ENCODE measurements at regions not wholly inside any gene's neighbourhood (a gene's known extent, or its start where the extent isn't known, plus 50 kb on each side); places are given as distances from the start of the nearest gene placed in this dataset.

DNA sequence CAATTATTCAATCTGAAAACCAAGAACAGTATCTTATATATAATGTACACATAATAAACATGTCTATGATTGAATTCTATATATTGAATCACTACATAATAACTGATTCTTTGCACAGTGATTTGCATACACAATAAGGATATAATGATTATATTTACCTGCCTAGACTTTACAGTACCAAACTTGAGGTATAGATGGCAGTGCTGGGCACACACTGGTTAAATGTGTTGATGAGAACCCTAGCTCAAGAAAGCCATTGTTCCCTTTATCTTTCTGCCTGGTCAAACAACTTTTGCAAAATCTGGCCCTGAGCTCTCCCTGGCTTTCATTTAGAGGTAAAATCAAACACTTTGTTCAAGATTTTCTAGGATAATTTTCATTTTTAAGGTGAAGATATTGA lies 697.7 kb downstream of the TUSC7 start:
- H3K9ac ChIP-seq = no peak overlapping the region
- peaks cover 3% of the 10 kb centered on the region for H3K4me1 ChIP-seq
- H3K36me3 ChIP-seq (ENCODE audit: control insufficient read depth, insufficient read depth, low read length) = no peaks in the 10 kb centered on the region
- no peaks in the 10 kb centered on the region for H3K79me2 ChIP-seq
- no peak overlapping the region for H3K27ac ChIP-seq
- H3K27me3 ChIP-seq (ENCODE audit: control insufficient read depth, insufficient read depth, low read length) = no peaks in the 10 kb centered on the region
- H3K9me3 ChIP-seq (ENCODE audit: control insufficient read depth, low read length) = no peaks in the 10 kb centered on the region
- no peak overlapping the region for H3K4me2 ChIP-seq (ENCODE audit: low read length)
- H2AFZ ChIP-seq = no peak overlapping the region
- TF ChIP-seq, protein P1, sequence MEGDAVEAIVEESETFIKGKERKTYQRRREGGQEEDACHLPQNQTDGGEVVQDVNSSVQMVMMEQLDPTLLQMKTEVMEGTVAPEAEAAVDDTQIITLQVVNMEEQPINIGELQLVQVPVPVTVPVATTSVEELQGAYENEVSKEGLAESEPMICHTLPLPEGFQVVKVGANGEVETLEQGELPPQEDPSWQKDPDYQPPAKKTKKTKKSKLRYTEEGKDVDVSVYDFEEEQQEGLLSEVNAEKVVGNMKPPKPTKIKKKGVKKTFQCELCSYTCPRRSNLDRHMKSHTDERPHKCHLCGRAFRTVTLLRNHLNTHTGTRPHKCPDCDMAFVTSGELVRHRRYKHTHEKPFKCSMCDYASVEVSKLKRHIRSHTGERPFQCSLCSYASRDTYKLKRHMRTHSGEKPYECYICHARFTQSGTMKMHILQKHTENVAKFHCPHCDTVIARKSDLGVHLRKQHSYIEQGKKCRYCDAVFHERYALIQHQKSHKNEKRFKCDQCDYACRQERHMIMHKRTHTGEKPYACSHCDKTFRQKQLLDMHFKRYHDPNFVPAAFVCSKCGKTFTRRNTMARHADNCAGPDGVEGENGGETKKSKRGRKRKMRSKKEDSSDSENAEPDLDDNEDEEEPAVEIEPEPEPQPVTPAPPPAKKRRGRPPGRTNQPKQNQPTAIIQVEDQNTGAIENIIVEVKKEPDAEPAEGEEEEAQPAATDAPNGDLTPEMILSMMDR (IDR thresholded peaks at IDR 0.05) = peak; percentile 9
- H3K4me3 ChIP-seq (ENCODE audit: low read depth, low read length) = no peak overlapping the region

DNA sequence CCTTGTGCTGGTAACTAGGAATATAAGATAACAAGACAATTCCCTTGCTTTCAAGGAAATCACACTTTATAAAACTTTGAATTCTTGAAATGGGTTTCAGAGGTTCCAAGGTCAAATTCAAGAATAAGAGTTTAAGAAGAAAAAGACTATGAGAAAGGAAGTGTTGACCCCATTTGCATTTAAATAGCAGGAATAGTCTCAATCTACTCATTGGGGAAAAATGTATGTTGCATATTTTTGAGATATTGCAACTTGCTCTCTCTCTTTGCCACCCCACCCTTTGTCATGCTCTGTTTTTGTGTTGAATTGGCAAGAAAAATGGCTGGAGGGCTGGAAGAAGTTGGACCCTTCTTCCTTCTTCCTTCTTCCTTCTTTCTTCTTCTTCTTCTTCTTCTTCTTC lies 699.2 kb downstream of the TUSC7 start:
- Histone ChIP-seq H3K79me2 (no peaks in the 10 kb centered on the region), H3K27ac (no peak overlapping the region), H3K27me3 (ENCODE audit: control insufficient read depth, insufficient read depth, low read length) (no peaks in the 10 kb centered on the region), H3K9ac (no peak overlapping the region), H3K4me1 (peaks cover 3% of the 10 kb centered on the region), H3K9me3 (ENCODE audit: control insufficient read depth, low read length) (no peaks in the 10 kb centered on the region), H3K36me3 (ENCODE audit: control insufficient read depth, insufficient read depth, low read length) (no peaks in the 10 kb centered on the region), H2AFZ (no peak overlapping the region), H3K4me2 (ENCODE audit: low read length) (no peak overlapping the region), H3K4me3 (ENCODE audit: low read depth, low read length) (no peak overlapping the region)
- TF ChIP-seq, protein P1 (IDR thresholded peaks at IDR 0.05) = no peak

GRCh38 chr3:117409256-117409655 lies 699.7 kb downstream of the TUSC7 start:
- H3K36me3 ChIP-seq (ENCODE audit: control insufficient read depth, insufficient read depth, low read length) = no peaks in the 10 kb centered on the region
- H3K27me3 ChIP-seq (ENCODE audit: control insufficient read depth, insufficient read depth, low read length) = no peaks in the 10 kb centered on the region
- no peak overlapping the region for H2AFZ ChIP-seq
- H3K79me2 ChIP-seq = no peaks in the 10 kb centered on the region
- H3K27ac ChIP-seq = no peak overlapping the region
- H3K4me2 ChIP-seq (ENCODE audit: low read length) = no peak overlapping the region
- no peak overlapping the region for H3K4me3 ChIP-seq (ENCODE audit: low read depth, low read length)
- TF ChIP-seq, protein P1 (IDR thresholded peaks at IDR 0.05) = no peak
- H3K9me3 ChIP-seq (ENCODE audit: control insufficient read depth, low read length) = no peaks in the 10 kb centered on the region
- H3K9ac ChIP-seq = no peak overlapping the region
- peaks cover 3% of the 10 kb centered on the region for H3K4me1 ChIP-seq

DNA sequence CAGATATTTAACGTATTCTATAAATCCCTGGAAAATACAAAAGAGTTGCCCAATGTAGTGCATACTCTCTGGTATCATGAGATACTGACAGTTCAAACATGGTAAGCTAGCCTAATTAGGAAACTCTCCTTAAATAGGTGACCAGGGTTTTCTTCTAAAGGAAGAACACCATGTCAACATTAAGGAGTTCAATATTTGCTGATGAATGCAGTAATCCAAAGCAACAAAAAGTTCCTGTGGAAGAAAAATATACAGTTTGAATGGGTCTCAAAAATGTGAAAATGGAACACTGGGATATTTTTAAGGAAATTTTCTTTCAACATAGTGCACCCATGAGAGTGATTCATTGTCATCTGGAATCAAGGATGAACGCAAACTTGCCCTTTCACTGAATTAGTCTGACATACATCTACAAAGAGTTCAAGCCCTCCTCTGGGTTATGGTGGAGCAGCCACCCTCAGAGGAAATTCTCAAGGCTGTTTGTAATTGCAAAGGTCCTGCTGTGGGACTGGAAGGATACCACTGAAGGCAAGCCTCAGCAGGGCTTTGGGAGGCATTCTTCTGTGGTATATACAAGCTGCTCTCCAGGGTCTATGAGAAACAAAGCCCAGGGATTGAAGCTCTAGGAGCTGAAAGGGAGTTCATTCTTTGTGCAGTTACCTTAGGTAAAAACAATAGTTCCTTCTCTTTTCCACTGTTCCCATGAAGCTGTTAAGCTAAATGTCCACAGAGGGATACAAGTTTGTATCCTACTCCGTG lies 700.3 kb downstream of the TUSC7 start:
- Histone ChIP-seq H2AFZ (no peak overlapping the region), H3K27ac (no peak overlapping the region), H3K36me3 (ENCODE audit: control insufficient read depth, insufficient read depth, low read length) (no peaks in the 10 kb centered on the region), H3K4me2 (ENCODE audit: low read length) (no peak overlapping the region), H3K9me3 (ENCODE audit: control insufficient read depth, low read length) (no peaks in the 10 kb centered on the region), H3K79me2 (no peaks in the 10 kb centered on the region), H3K4me3 (ENCODE audit: low read depth, low read length) (no peak overlapping the region), H3K27me3 (ENCODE audit: control insufficient read depth, insufficient read depth, low read length) (no peaks in the 10 kb centered on the region), H3K9ac (no peak overlapping the region), H3K4me1 (peaks cover 3% of the 10 kb centered on the region)
- TF ChIP-seq, protein P1 (IDR thresholded peaks at IDR 0.05) = no peak

DNA sequence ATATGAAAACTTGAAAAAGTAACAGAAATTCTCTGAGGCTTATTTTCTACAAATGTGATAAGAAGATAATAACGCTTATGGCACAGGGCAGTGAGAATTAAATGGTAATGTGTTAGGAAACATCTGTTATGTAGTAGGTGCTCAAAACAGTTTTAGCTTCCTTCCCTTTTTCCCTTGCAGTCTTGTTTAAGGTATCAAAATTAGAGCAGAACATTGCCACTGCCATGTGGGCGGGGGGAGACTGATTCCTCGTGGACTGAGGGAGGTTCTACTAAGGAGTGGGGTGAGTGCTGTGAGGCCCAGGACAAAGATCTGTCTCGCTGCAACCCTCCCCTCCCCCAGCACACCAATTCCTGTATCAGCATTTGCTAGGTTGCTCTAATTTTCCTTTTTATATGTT lies 702.4 kb downstream of the TUSC7 start:
- Histone ChIP-seq H3K79me2 (no peaks in the 10 kb centered on the region), H3K9me3 (ENCODE audit: control insufficient read depth, low read length) (no peaks in the 10 kb centered on the region), H2AFZ (no peak overlapping the region), H3K27me3 (ENCODE audit: control insufficient read depth, insufficient read depth, low read length) (no peaks in the 10 kb centered on the region), H3K9ac (no peak overlapping the region), H3K4me3 (ENCODE audit: low read depth, low read length) (no peak overlapping the region), H3K27ac (no peak overlapping the region), H3K4me1 (no peaks in the 10 kb centered on the region), H3K4me2 (ENCODE audit: low read length) (no peak overlapping the region), H3K36me3 (ENCODE audit: control insufficient read depth, insufficient read depth, low read length) (no peaks in the 10 kb centered on the region)
- TF ChIP-seq, protein P1 (IDR thresholded peaks at IDR 0.05) = no peak

Data from parathyroid adenoma (tissue), 2 donors.